ENCODE measurements at regions not wholly inside any gene's neighbourhood (a gene's known extent, or its start where the extent isn't known, plus 50 kb on each side); places are given as distances from the start of the nearest gene placed in this dataset.

DNA sequence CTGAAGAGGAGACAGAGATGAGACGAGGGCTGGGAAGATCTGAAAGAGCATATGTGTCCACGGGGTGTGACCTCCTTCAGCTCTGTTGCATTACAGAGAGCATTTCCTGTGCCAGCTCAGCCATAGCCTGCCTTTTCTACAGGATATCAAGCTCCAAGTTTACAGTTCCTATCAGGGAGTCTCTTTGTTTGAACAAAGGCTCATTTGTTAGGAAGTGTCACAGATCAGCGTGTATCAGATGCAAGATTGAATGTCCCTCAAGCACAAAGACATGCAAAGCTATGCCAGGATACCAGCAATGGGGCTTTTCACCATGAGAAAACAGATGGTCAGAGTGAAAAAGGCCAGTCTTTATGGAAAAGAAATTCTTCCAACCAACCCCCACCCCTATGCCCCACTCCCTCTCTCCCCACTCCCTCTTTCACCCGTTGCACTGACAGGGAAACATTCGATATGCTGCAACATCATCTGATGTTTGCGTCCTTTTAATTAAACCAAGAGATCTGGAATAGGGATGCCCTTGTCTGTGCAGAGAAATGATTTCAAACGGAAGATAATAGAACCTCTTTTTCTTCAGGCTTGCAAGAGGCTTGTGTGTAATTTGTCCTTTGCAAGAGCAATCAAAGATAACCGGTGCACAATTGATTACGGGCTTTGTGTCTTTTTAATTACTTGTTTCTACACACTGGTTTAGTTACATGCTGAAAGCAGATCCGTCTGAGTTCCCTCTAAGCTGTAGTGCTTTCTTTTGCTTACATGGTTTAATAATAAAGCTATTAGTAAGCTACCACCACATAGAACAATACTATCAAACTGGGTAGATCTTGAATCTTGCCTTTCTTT is 263.1 kb upstream of the RGMB start:
- H3K36me3 ChIP-seq (ENCODE audit: control insufficient read depth in 4 of 4, insufficient read depth in 3 of 4, low read depth in 1 of 4, low read length in 3 of 4): no peaks in the 10 kb centered on the region
- H3K27me3 ChIP-seq (ENCODE audit: control insufficient read depth in 4 of 4, insufficient read depth in 4 of 4, low read length in 3 of 4): no peaks in the 10 kb centered on the region
- TF ChIP-seq YY1 (IDR thresholded peaks at IDR 0.05) (no peak), SP1 (IDR thresholded peaks at IDR 0.05) (no peak), HNF4G (IDR thresholded peaks at IDR 0.05) (no peak), GABPA (IDR thresholded peaks at IDR 0.05 in 1 of 2, conservative IDR thresholded peaks at IDR 0.05 in 1 of 2) (no peak), HNF4A (conservative IDR thresholded peaks at IDR 0.05) (no peak), FOXA1 (IDR thresholded peaks at IDR 0.05) (no peak), EGR1 (IDR thresholded peaks at IDR 0.05; ENCODE audit: low read depth in 2 of 2) (no peak), RAD21 (IDR thresholded peaks at IDR 0.05) (no peak), FOXA2 (IDR thresholded peaks at IDR 0.05) (no peak), JUND (IDR thresholded peaks at IDR 0.05) (no peak), NR2F2 (IDR thresholded peaks at IDR 0.05) (no peak), TAF1 (conservative IDR thresholded peaks at IDR 0.05) (no peak), RXRA (IDR thresholded peaks at IDR 0.05) (no peak)
- TF ChIP-seq, protein P1, sequence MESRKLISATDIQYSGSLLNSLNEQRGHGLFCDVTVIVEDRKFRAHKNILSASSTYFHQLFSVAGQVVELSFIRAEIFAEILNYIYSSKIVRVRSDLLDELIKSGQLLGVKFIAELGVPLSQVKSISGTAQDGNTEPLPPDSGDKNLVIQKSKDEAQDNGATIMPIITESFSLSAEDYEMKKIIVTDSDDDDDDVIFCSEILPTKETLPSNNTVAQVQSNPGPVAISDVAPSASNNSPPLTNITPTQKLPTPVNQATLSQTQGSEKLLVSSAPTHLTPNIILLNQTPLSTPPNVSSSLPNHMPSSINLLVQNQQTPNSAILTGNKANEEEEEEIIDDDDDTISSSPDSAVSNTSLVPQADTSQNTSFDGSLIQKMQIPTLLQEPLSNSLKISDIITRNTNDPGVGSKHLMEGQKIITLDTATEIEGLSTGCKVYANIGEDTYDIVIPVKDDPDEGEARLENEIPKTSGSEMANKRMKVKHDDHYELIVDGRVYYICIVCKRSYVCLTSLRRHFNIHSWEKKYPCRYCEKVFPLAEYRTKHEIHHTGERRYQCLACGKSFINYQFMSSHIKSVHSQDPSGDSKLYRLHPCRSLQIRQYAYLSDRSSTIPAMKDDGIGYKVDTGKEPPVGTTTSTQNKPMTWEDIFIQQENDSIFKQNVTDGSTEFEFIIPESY (IDR thresholded peaks at IDR 0.05): no peak
- TF ChIP-seq, protein P2, sequence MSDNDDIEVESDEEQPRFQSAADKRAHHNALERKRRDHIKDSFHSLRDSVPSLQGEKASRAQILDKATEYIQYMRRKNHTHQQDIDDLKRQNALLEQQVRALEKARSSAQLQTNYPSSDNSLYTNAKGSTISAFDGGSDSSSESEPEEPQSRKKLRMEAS (IDR thresholded peaks at IDR 0.05): no peak
- TF ChIP-seq, protein P3, sequence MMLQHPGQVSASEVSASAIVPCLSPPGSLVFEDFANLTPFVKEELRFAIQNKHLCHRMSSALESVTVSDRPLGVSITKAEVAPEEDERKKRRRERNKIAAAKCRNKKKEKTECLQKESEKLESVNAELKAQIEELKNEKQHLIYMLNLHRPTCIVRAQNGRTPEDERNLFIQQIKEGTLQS (IDR thresholded peaks at IDR 0.05): no peak
- TF ChIP-seq, protein P4, sequence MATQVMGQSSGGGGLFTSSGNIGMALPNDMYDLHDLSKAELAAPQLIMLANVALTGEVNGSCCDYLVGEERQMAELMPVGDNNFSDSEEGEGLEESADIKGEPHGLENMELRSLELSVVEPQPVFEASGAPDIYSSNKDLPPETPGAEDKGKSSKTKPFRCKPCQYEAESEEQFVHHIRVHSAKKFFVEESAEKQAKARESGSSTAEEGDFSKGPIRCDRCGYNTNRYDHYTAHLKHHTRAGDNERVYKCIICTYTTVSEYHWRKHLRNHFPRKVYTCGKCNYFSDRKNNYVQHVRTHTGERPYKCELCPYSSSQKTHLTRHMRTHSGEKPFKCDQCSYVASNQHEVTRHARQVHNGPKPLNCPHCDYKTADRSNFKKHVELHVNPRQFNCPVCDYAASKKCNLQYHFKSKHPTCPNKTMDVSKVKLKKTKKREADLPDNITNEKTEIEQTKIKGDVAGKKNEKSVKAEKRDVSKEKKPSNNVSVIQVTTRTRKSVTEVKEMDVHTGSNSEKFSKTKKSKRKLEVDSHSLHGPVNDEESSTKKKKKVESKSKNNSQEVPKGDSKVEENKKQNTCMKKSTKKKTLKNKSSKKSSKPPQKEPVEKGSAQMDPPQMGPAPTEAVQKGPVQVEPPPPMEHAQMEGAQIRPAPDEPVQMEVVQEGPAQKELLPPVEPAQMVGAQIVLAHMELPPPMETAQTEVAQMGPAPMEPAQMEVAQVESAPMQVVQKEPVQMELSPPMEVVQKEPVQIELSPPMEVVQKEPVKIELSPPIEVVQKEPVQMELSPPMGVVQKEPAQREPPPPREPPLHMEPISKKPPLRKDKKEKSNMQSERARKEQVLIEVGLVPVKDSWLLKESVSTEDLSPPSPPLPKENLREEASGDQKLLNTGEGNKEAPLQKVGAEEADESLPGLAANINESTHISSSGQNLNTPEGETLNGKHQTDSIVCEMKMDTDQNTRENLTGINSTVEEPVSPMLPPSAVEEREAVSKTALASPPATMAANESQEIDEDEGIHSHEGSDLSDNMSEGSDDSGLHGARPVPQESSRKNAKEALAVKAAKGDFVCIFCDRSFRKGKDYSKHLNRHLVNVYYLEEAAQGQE (IDR thresholded peaks at IDR 0.05): no peak
- TF ChIP-seq, protein P5, sequence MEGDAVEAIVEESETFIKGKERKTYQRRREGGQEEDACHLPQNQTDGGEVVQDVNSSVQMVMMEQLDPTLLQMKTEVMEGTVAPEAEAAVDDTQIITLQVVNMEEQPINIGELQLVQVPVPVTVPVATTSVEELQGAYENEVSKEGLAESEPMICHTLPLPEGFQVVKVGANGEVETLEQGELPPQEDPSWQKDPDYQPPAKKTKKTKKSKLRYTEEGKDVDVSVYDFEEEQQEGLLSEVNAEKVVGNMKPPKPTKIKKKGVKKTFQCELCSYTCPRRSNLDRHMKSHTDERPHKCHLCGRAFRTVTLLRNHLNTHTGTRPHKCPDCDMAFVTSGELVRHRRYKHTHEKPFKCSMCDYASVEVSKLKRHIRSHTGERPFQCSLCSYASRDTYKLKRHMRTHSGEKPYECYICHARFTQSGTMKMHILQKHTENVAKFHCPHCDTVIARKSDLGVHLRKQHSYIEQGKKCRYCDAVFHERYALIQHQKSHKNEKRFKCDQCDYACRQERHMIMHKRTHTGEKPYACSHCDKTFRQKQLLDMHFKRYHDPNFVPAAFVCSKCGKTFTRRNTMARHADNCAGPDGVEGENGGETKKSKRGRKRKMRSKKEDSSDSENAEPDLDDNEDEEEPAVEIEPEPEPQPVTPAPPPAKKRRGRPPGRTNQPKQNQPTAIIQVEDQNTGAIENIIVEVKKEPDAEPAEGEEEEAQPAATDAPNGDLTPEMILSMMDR (IDR thresholded peaks at IDR 0.05; ENCODE audit: low read depth, low read length, missing input control): no peak
- 30% methylated on average over 10 of the region's 10 CpGs for WGBS
- no peaks in the 10 kb centered on the region for H3K4me1 ChIP-seq (ENCODE audit: control insufficient read depth in 4 of 4, insufficient read depth in 4 of 4, low read length in 3 of 4)
- no peak overlapping the region for H3K9ac ChIP-seq (ENCODE audit: low read depth in 1 of 2, low read length in 2 of 2)
- H3K9me3 ChIP-seq (ENCODE audit: control insufficient read depth in 4 of 4, low read length in 3 of 4): no peaks in the 10 kb centered on the region
- no peak for DNase-seq (ENCODE audit: low spot score)
- no peak overlapping the region for H3K4me3 ChIP-seq (ENCODE audit: low read depth in 1 of 3, low read length in 3 of 3)
- H3K27ac ChIP-seq (ENCODE audit: low read depth in 1 of 2, low read length in 2 of 2): no peak overlapping the region

Measured in liver (tissue), 8 donors.